A673 (cell line): ENCODE measurements at regions not wholly inside any gene's neighbourhood (a gene's known extent, or its start where the extent isn't known, plus 50 kb on each side); places are given as distances from the start of the nearest gene placed in this dataset.

Source experiments
- EZH2 ChIP-seq: fragments of 200-600 bp; sonication (generic); IDR thresholded peaks from 2 replicates; pipeline ENCODE4 v1.6.1; 2017; ENCODE audit warnings: borderline replicate concordance, low read depth, mild to moderate bottlenecking, mixed read lengths, antibody characterized with exemption, low read length; ENCODE audit not compliant: poor library complexity, severe bottlenecking
- TF ChIP-seq, protein P1 (sequence below): fragments of 300-800, 200-600 bp; sonication (generic); conservative IDR thresholded peaks from 2 replicates; pipeline ENCODE4 v1.5.1; 2017; ENCODE audit warnings: low read depth, mild to moderate bottlenecking, antibody characterized with exemption, low read length, moderate library complexity, mixed read lengths

DNA sequence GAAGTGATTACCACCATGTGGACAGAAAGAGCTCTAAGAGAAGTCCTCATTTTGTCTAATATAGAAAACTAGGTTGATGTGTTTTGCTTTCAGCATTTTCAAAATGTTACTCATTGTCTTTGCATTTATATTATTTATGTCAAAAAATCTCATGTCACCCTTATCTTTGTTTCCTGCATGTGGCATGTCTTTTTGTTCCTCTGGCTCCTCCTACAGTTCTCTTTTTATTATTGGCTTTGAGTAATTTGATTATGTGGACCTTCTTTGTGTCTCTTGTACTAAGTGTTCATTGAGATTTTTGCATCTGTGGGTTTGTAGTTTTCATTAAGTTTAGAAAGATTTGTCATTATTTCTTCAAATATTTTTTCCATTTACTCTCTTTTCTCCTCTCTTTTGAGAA lies 58.8 kb downstream of the GNG10 start:
- TF ChIP-seq, protein P1, sequence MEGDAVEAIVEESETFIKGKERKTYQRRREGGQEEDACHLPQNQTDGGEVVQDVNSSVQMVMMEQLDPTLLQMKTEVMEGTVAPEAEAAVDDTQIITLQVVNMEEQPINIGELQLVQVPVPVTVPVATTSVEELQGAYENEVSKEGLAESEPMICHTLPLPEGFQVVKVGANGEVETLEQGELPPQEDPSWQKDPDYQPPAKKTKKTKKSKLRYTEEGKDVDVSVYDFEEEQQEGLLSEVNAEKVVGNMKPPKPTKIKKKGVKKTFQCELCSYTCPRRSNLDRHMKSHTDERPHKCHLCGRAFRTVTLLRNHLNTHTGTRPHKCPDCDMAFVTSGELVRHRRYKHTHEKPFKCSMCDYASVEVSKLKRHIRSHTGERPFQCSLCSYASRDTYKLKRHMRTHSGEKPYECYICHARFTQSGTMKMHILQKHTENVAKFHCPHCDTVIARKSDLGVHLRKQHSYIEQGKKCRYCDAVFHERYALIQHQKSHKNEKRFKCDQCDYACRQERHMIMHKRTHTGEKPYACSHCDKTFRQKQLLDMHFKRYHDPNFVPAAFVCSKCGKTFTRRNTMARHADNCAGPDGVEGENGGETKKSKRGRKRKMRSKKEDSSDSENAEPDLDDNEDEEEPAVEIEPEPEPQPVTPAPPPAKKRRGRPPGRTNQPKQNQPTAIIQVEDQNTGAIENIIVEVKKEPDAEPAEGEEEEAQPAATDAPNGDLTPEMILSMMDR: 0 out of 2 replicates have a peak, but pooled peaks have one; percentile 30
- TF ChIP-seq EZH2: no peak
